ENCODE measurements at regions not wholly inside any gene's neighbourhood (a gene's known extent, or its start where the extent isn't known, plus 50 kb on each side); places are given as distances from the start of the nearest gene placed in this dataset.

GRCh38 chrX:22325096-22325495, 52.4 kb downstream of the CBLL2 start:
- no peak for DNase-seq (ENCODE audit: low spot score)
- in situ Hi-C loops (cut with MboI; ENCODE audit: low sequenced_read_pairs, unreplicated experiment), result no loop called here
- TF ChIP-seq CTCF (IDR thresholded peaks at IDR 0.05; ENCODE audit: borderline replicate concordance, control extremely low read depth, extremely low read depth, insufficient read depth, missing control alignments), result no peak

GRCh38 chrX:22329783-22330182, 57.1 kb downstream of the CBLL2 start:
- in situ Hi-C loops (cut with MboI; ENCODE audit: low sequenced_read_pairs, unreplicated experiment), result no loop called here
- TF ChIP-seq CTCF (IDR thresholded peaks at IDR 0.05; ENCODE audit: borderline replicate concordance, control extremely low read depth, extremely low read depth, insufficient read depth, missing control alignments), result no peak
- no peak for DNase-seq (ENCODE audit: low spot score)

GRCh38 chrX:22338740-22339139, 66.0 kb downstream of the CBLL2 start:
- TF ChIP-seq CTCF (IDR thresholded peaks at IDR 0.05; ENCODE audit: borderline replicate concordance, control extremely low read depth, extremely low read depth, insufficient read depth, missing control alignments), result no peak
- DNase-seq (ENCODE audit: low spot score), result no peak
- in situ Hi-C loops (cut with MboI; ENCODE audit: low sequenced_read_pairs, unreplicated experiment), result no loop called here

GRCh38 chrX:22339459-22339858, 66.7 kb downstream of the CBLL2 start:
- no peak for TF ChIP-seq CTCF (IDR thresholded peaks at IDR 0.05; ENCODE audit: borderline replicate concordance, control extremely low read depth, extremely low read depth, insufficient read depth, missing control alignments)
- in situ Hi-C loops (cut with MboI; ENCODE audit: low sequenced_read_pairs, unreplicated experiment), result no loop called here
- no peak for DNase-seq (ENCODE audit: low spot score)

- DNase-seq (ENCODE audit: low spot score), result no peak
- TF ChIP-seq CTCF (IDR thresholded peaks at IDR 0.05; ENCODE audit: borderline replicate concordance, control extremely low read depth, extremely low read depth, insufficient read depth, missing control alignments), result no peak
- in situ Hi-C loops (cut with MboI; ENCODE audit: low sequenced_read_pairs, unreplicated experiment), result no loop called here
Observed at GRCh38 chrX:22340022-22340616, 67.4 kb downstream of the CBLL2 start.

GRCh38 chrX:22343192-22343591, 70.5 kb downstream of the CBLL2 start:
- in situ Hi-C loops (cut with MboI; ENCODE audit: low sequenced_read_pairs, unreplicated experiment), result no loop called here
- TF ChIP-seq CTCF (IDR thresholded peaks at IDR 0.05; ENCODE audit: borderline replicate concordance, control extremely low read depth, extremely low read depth, insufficient read depth, missing control alignments), result no peak
- no peak for DNase-seq (ENCODE audit: low spot score)

Data from GM13976 (cell line).